ENCODE measurements at regions not wholly inside any gene's neighbourhood (a gene's known extent, or its start where the extent isn't known, plus 50 kb on each side); places are given as distances from the start of the nearest gene placed in this dataset.

DNA sequence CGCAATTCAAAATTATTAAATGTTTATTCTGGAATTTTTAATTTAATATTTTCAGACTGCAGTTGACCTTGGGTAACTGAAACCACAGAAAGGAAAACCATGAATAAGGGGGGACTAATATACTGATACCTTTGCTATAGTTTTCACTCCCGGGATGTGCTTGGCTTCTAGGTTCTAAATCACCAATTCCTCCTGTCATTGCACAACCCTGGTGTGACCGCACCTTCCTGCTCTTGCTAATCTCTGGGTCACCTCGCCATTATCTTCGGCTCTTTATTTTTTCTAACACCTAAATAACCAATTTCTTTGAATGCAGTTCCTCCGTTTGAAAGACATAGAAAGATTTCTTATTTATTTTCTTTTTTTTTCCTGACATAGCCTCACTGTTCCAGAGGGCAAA, 634.5 kb upstream of the GOT2 start:
- intact Hi-C loops (cut with DNase I), result no loop called here
- Histone ChIP-seq H3K27me3 (ENCODE audit: control insufficient read depth, insufficient read depth, low read length) (no peaks in the 10 kb centered on the region), H3K36me3 (ENCODE audit: control insufficient read depth in 2 of 3, insufficient read depth in 3 of 3, low read length in 3 of 3) (no peaks in the 10 kb centered on the region), H3K9me3 (ENCODE audit: control insufficient read depth in 2 of 3, insufficient read depth in 1 of 3, low read length in 3 of 3) (no peaks in the 10 kb centered on the region), H3K27ac (ENCODE audit: low read depth in 2 of 2, low read length in 2 of 2) (no peak overlapping the region), H3K9ac (ENCODE audit: low read length in 3 of 3) (no peak overlapping the region), H3K4me3 (ENCODE audit: low read length in 3 of 3) (no peak overlapping the region), H3K4me1 (ENCODE audit: control insufficient read depth in 2 of 3, insufficient read depth in 2 of 3, low read depth in 1 of 3, low read length in 3 of 3) (no peaks in the 10 kb centered on the region)
- no peak for DNase-seq
- TF ChIP-seq CTCF (IDR thresholded peaks at IDR 0.05; ENCODE audit: borderline replicate concordance, extremely low read depth, insufficient read depth), result no peak
- FAIRE-seq, result no peak

- intact Hi-C loops (cut with DNase I), result no loop called here
- Histone ChIP-seq H3K4me1 (ENCODE audit: control insufficient read depth in 2 of 3, insufficient read depth in 2 of 3, low read depth in 1 of 3, low read length in 3 of 3) (no peaks in the 10 kb centered on the region), H3K27me3 (ENCODE audit: control insufficient read depth, insufficient read depth, low read length) (no peaks in the 10 kb centered on the region), H3K27ac (ENCODE audit: low read depth in 2 of 2, low read length in 2 of 2) (no peak overlapping the region), H3K9me3 (ENCODE audit: control insufficient read depth in 2 of 3, insufficient read depth in 1 of 3, low read length in 3 of 3) (no peaks in the 10 kb centered on the region), H3K4me3 (ENCODE audit: low read length in 3 of 3) (no peak overlapping the region), H3K9ac (ENCODE audit: low read length in 3 of 3) (no peak overlapping the region), H3K36me3 (ENCODE audit: control insufficient read depth in 2 of 3, insufficient read depth in 3 of 3, low read length in 3 of 3) (no peaks in the 10 kb centered on the region)
- peak in 3 of 5 donors; percentile 12 to 50 (median 24) for DNase-seq
- no peak for FAIRE-seq
- no peak for TF ChIP-seq CTCF (IDR thresholded peaks at IDR 0.05; ENCODE audit: borderline replicate concordance, extremely low read depth, insufficient read depth)
Measured at GRCh38 chr16:59356709-59357108, 622.6 kb upstream of the GOT2 start.

DNA sequence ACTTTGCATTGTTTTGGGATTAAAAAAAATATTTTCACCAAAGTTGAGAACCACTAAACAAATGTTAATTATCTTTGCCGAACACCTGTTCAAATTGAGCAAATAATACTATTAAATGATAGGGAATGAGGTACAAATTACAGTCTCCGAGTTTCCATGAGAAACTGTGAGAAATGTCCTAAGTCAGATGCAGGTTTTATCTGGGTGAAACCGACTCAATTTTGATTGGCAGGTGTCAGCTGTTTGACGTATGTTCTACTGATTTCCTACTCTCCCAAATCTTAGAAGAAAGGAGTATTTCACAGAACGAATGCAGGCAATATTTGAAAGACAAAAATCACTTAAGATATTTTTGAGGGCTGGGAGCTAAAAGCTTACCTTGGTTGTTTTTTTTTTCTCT, 622.0 kb upstream of the GOT2 start:
- no peak for TF ChIP-seq CTCF (IDR thresholded peaks at IDR 0.05; ENCODE audit: borderline replicate concordance, extremely low read depth, insufficient read depth)
- H3K27me3 ChIP-seq (ENCODE audit: control insufficient read depth, insufficient read depth, low read length), result no peaks in the 10 kb centered on the region
- H3K36me3 ChIP-seq (ENCODE audit: control insufficient read depth in 2 of 3, insufficient read depth in 3 of 3, low read length in 3 of 3), result no peaks in the 10 kb centered on the region
- H3K4me1 ChIP-seq (ENCODE audit: control insufficient read depth in 2 of 3, insufficient read depth in 2 of 3, low read depth in 1 of 3, low read length in 3 of 3), result no peaks in the 10 kb centered on the region
- no peak overlapping the region for H3K9ac ChIP-seq (ENCODE audit: low read length in 3 of 3)
- no peak overlapping the region for H3K4me3 ChIP-seq (ENCODE audit: low read length in 3 of 3)
- no peaks in the 10 kb centered on the region for H3K9me3 ChIP-seq (ENCODE audit: control insufficient read depth in 2 of 3, insufficient read depth in 1 of 3, low read length in 3 of 3)
- FAIRE-seq, result no peak
- intact Hi-C loops (cut with DNase I), result no loop called here
- H3K27ac ChIP-seq (ENCODE audit: low read depth in 2 of 2, low read length in 2 of 2), result no peak overlapping the region
- no peak for DNase-seq

- H3K9ac ChIP-seq (ENCODE audit: low read length in 3 of 3), result no peak overlapping the region
- no peaks in the 10 kb centered on the region for H3K36me3 ChIP-seq (ENCODE audit: control insufficient read depth in 2 of 3, insufficient read depth in 3 of 3, low read length in 3 of 3)
- intact Hi-C loops (cut with DNase I), result no loop called here
- FAIRE-seq (no peak), DNase-seq (no peak)
- no peaks in the 10 kb centered on the region for H3K4me1 ChIP-seq (ENCODE audit: control insufficient read depth in 2 of 3, insufficient read depth in 2 of 3, low read depth in 1 of 3, low read length in 3 of 3)
- no peaks in the 10 kb centered on the region for H3K9me3 ChIP-seq (ENCODE audit: control insufficient read depth in 2 of 3, insufficient read depth in 1 of 3, low read length in 3 of 3)
- no peak for TF ChIP-seq CTCF (IDR thresholded peaks at IDR 0.05; ENCODE audit: borderline replicate concordance, extremely low read depth, insufficient read depth)
- H3K4me3 ChIP-seq (ENCODE audit: low read length in 3 of 3), result no peak overlapping the region
- H3K27me3 ChIP-seq (ENCODE audit: control insufficient read depth, insufficient read depth, low read length), result no peaks in the 10 kb centered on the region
- no peak overlapping the region for H3K27ac ChIP-seq (ENCODE audit: low read depth in 2 of 2, low read length in 2 of 2)
Measured at GRCh38 chr16:59355704-59356103, 621.6 kb upstream of the GOT2 start.

Measured in kidney (tissue), 13 donors.